Liver (tissue), 3 donors: ENCODE measurements at regions not wholly inside any gene's neighbourhood (a gene's known extent, or its start where the extent isn't known, plus 50 kb on each side); places are given as distances from the start of the nearest gene placed in this dataset.

ENCODE experiments used
- RAD21 ChIP-seq, 2 donors: IDR thresholded peaks; 2 replicates each; pipeline ENCODE4 v1.6.1; 2016; ENCODE audit warnings: antibody characterized with exemption in 2 of 2, mild to moderate bottlenecking in 2 of 2
- TAF1 ChIP-seq: conservative IDR thresholded peaks from 2 replicates; pipeline ENCODE4 v1.6.1; 2016; ENCODE audit warnings: antibody characterized with exemption, mild to moderate bottlenecking
- TF ChIP-seq, protein P1 (sequence below): fragments of 150-350 bp; IDR thresholded peaks from 2 replicates; pipeline ENCODE4 v1.5.1; 2017; ENCODE audit warnings: improper control_type of control experiment, low read depth, low read length; ENCODE audit not compliant: missing input control
- TF ChIP-seq, protein P2 (sequence below): IDR thresholded peaks from 2 replicates; pipeline ENCODE4 v1.6.1; 2016; ENCODE audit warnings: antibody characterized with exemption, mild to moderate bottlenecking
- donor health status: healthy.
- donor health status: healthy.

DNA sequence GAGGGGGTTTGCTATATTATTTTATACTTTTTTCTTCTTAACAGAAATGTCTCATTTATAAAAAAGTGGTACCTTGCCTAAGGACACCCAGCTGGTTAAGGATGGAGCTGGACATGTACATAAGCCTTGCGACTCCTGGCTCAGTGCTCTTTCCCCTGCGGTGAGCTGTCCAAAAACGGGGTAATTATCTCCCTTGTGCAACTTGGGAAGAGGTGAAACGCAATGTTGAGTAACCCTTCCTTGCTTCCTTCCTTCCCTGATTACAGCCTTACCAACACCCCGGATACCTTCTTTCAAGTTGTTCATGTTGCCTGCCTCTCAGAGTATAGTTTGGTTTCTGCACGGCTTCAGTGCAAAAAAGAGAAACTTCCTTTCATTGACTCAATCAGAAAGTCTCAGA lies 94.1 kb upstream of the XYLT1 start:
- no peak for TF ChIP-seq RAD21 (IDR thresholded peaks at IDR 0.05)
- TF ChIP-seq TAF1: no peak
- TF ChIP-seq, protein P1, sequence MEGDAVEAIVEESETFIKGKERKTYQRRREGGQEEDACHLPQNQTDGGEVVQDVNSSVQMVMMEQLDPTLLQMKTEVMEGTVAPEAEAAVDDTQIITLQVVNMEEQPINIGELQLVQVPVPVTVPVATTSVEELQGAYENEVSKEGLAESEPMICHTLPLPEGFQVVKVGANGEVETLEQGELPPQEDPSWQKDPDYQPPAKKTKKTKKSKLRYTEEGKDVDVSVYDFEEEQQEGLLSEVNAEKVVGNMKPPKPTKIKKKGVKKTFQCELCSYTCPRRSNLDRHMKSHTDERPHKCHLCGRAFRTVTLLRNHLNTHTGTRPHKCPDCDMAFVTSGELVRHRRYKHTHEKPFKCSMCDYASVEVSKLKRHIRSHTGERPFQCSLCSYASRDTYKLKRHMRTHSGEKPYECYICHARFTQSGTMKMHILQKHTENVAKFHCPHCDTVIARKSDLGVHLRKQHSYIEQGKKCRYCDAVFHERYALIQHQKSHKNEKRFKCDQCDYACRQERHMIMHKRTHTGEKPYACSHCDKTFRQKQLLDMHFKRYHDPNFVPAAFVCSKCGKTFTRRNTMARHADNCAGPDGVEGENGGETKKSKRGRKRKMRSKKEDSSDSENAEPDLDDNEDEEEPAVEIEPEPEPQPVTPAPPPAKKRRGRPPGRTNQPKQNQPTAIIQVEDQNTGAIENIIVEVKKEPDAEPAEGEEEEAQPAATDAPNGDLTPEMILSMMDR: no peak
- TF ChIP-seq, protein P2, sequence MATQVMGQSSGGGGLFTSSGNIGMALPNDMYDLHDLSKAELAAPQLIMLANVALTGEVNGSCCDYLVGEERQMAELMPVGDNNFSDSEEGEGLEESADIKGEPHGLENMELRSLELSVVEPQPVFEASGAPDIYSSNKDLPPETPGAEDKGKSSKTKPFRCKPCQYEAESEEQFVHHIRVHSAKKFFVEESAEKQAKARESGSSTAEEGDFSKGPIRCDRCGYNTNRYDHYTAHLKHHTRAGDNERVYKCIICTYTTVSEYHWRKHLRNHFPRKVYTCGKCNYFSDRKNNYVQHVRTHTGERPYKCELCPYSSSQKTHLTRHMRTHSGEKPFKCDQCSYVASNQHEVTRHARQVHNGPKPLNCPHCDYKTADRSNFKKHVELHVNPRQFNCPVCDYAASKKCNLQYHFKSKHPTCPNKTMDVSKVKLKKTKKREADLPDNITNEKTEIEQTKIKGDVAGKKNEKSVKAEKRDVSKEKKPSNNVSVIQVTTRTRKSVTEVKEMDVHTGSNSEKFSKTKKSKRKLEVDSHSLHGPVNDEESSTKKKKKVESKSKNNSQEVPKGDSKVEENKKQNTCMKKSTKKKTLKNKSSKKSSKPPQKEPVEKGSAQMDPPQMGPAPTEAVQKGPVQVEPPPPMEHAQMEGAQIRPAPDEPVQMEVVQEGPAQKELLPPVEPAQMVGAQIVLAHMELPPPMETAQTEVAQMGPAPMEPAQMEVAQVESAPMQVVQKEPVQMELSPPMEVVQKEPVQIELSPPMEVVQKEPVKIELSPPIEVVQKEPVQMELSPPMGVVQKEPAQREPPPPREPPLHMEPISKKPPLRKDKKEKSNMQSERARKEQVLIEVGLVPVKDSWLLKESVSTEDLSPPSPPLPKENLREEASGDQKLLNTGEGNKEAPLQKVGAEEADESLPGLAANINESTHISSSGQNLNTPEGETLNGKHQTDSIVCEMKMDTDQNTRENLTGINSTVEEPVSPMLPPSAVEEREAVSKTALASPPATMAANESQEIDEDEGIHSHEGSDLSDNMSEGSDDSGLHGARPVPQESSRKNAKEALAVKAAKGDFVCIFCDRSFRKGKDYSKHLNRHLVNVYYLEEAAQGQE: no peak
